NOMO-1 (cell line): ENCODE measurements at regions not wholly inside any gene's neighbourhood (a gene's known extent, or its start where the extent isn't known, plus 50 kb on each side); places are given as distances from the start of the nearest gene placed in this dataset.
"Not testable (repeated sequence)": the region's sequence is repeated elsewhere in the genome, so short reads cannot be mapped to it uniquely, and the experiment has no call there.

ENCODE experiments used
- DNase-seq, 2 experiments: peaks; one replicate each; lab custom pipeline; 2025; ENCODE audit not compliant: unreplicated experiment in 2 of 2; lab: John Stamatoyannopoulos, UW

GRCh38 chrX:1020634-1021166, 191.7 kb downstream of the CRLF2 start:
- DNase-seq, result no peak

- DNase-seq, result not testable (repeated sequence)
These were observed 195.5 kb downstream of the CRLF2 start for GRCh38 chrX:1016926-1017325.

- not testable (repeated sequence) for DNase-seq
These were observed 196.2 kb downstream of the CRLF2 start for GRCh38 chrX:1016281-1016680.

GRCh38 chrX:1012678-1013300, 199.7 kb downstream of the CRLF2 start:
- DNase-seq, result no peak

- peak in 1 of 2 experiments; percentile 35 for DNase-seq
These were observed 200.7 kb downstream of the CRLF2 start for GRCh38 chrX:1011691-1012283.

GRCh38 chrX:1009771-1010170, 202.7 kb downstream of the CRLF2 start:
- no peak for DNase-seq

- DNase-seq, result no peak
These were observed 206.2 kb downstream of the CRLF2 start for GRCh38 chrX:1006156-1006730.

- no peak for DNase-seq
These were observed 209.8 kb downstream of the CRLF2 start for GRCh38 chrX:1002611-1003010.

- no peak for DNase-seq
These were observed 214.8 kb downstream of the CRLF2 start for GRCh38 chrX:997631-998137.

GRCh38 chrX:994780-995179, 217.7 kb downstream of the CRLF2 start:
- no peak for DNase-seq

GRCh38 chrX:989959-990510, 222.4 kb downstream of the CRLF2 start:
- DNase-seq, result peak; percentile 98 to 100

- not testable (repeated sequence) for DNase-seq
These were observed 223.9 kb downstream of the CRLF2 start for GRCh38 chrX:988530-988929.

GRCh38 chrX:981791-982626, 230.4 kb downstream of the CRLF2 start:
- DNase-seq, result no peak

- DNase-seq, result no peak
These were observed 231.7 kb downstream of the CRLF2 start for GRCh38 chrX:980587-981235.

GRCh38 chrX:979127-979526, 233.3 kb downstream of the CRLF2 start:
- DNase-seq, result not testable (repeated sequence)

- DNase-seq, result no peak
These were observed 239.3 kb downstream of the CRLF2 start for GRCh38 chrX:973010-973632.

GRCh38 chrX:968148-968965, 244.1 kb downstream of the CRLF2 start:
- no peak for DNase-seq

GRCh38 chrX:966396-967070, 245.9 kb downstream of the CRLF2 start:
- no peak for DNase-seq
